D721Med (cell line): ENCODE measurements at regions not wholly inside any gene's neighbourhood (a gene's known extent, or its start where the extent isn't known, plus 50 kb on each side); places are given as distances from the start of the nearest gene placed in this dataset.
A peak's percentile ranks its signal among the peaks of the same experiment; 100 is the strongest.

Source experiments
- DNase-seq: peaks from one replicate; pipeline ENCODE4 v3.0.0; 2011; ENCODE audit warnings: low spot score; ENCODE audit not compliant: insufficient read length
- FAIRE-seq: peaks from 2 replicates; lab custom pipeline; 2011; peaks lifted over from hg19 to GRCh38; lab: Jason Lieb, UNC
- CTCF ChIP-seq: IDR thresholded peaks from 2 replicates; pipeline ENCODE4 v1.5.1; 2012; ENCODE audit warnings: mild to moderate bottlenecking, control low read depth; ENCODE audit not compliant: insufficient read depth; ENCODE audit errors: missing control alignments

DNA sequence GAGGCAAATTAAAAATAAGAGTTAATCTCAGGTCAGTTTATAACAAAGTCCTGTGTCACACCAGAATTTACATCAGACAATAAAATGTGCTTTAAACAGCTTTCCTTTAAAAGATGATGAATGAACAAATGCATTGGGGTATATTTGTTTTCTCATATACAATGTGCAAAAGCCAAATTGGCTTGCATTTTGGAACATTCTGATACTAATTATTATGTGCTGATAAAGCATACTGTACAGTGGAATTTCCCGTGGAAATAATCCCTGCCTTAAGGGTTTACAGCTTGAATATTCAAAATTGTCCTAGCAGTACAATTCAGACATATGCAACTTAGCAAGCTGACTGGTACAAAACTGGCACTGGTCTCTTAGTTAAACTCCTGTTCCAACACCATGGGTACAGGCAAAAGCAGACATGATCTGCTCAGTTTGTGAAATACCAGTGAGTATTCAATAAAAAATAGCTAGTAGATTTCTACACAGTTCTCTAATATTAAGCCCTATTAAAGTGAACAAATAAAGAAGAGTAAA lies 373.4 kb downstream of the SLITRK1 start:
- FAIRE-seq = peak; percentile 64
- no peak for TF ChIP-seq CTCF

GRCh38 chr13:83503424-83503823 lies 378.9 kb downstream of the SLITRK1 start:
- no peak for DNase-seq
- no peak for FAIRE-seq
- TF ChIP-seq CTCF = no peak

More for the DNA sequence above, 373.4 kb downstream of the SLITRK1 start:
- DNase-seq = no peak

DNA sequence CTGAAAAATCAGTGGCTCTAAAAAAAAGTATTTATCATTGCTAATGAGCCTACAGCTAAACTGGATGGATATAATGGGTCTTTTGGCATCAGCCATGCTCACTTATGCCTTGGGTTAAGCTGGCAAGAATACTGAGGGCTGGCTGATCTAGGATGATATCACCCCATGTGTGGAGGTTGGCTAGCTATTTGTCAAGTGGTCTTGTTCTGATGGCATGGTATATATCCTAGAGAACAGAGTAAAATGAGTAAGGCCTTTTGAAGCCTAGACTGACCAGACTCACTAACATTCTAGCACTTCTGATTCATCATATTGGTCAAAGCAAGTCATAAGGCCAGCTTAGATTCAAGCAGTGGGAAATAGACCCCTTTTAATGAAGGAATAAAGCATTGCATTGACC lies 383.0 kb downstream of the SLITRK1 start:
- TF ChIP-seq CTCF = no peak
- no peak for DNase-seq
- no peak for FAIRE-seq

- DNase-seq = no peak
- no peak for FAIRE-seq
- TF ChIP-seq CTCF = no peak
These were observed 383.6 kb downstream of the SLITRK1 start for GRCh38 chr13:83498481-83499190.

DNA sequence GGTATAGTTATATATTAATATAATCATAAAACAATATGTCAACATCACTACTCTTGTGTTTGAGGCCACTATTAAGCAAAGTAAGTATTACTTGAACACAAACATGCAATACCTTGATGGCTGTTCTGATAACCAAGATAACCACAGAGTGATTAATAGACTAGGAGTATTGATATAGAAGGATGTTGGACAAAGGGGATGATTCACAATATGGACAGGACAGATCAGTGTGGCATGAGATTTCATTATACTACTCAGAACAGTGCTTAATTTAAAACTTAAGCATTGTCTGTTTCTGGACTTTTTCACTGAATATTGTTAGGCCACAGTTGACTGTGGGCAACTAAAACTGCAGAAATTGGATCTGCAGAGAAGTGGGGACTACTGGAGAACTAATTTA lies 384.2 kb downstream of the SLITRK1 start:
- no peak for TF ChIP-seq CTCF
- FAIRE-seq (no peak), DNase-seq (no peak)

DNA sequence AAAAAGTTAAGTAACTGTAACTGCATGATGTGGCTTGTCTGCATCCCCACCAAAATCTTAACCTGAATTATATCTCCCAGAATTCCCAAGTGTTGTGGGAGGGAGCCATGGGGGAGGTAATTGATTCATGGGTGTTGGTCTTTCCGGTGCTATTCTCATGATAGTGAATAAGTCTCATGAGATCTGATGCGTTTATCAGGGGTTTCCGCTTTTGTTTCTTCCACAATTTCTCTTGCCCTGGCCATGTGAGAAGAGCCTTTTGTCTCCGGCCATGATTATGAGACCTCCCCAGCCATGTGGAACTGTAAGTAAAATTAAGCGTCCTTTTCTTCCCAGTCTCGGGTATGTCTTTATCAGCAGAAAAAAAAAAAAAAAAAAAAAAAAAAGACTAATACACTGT lies 385.8 kb downstream of the SLITRK1 start:
- no peak for TF ChIP-seq CTCF
- FAIRE-seq (no peak), DNase-seq (no peak)

- FAIRE-seq = peak; percentile 38
- no peak for TF ChIP-seq CTCF
- no peak for DNase-seq
These were observed 397.2 kb downstream of the SLITRK1 start for GRCh38 chr13:83485101-83485500.
